Sciatic nerve (tissue), 2 donors: ENCODE measurements at regions not wholly inside any gene's neighbourhood (a gene's known extent, or its start where the extent isn't known, plus 50 kb on each side); places are given as distances from the start of the nearest gene placed in this dataset.
A peak's percentile ranks its signal among the peaks of the same experiment; 100 is the strongest.

Source experiments
- ATAC-seq: fragments of 200-7000 bp; cut with Tn5 transposase; one replicate; pipeline ENCODE4 v1.9.1; 2020; ENCODE audit warnings: mild to moderate bottlenecking, moderate library complexity
- DNase-seq: peaks from one replicate; pipeline ENCODE4 v3.0.0-alpha.2; 2020; ENCODE audit warnings: low spot score
- intact Hi-C: fragments of 100-400 bp; cut with DNase I; formaldehyde crosslinking; loops from one replicate; pipeline ENCODE4 v1.14.2; 2022
- donor health status: DM: no; HTN: no; CAD: no.
- donor health status: DM: no; HTN: no; CAD: no.

DNA sequence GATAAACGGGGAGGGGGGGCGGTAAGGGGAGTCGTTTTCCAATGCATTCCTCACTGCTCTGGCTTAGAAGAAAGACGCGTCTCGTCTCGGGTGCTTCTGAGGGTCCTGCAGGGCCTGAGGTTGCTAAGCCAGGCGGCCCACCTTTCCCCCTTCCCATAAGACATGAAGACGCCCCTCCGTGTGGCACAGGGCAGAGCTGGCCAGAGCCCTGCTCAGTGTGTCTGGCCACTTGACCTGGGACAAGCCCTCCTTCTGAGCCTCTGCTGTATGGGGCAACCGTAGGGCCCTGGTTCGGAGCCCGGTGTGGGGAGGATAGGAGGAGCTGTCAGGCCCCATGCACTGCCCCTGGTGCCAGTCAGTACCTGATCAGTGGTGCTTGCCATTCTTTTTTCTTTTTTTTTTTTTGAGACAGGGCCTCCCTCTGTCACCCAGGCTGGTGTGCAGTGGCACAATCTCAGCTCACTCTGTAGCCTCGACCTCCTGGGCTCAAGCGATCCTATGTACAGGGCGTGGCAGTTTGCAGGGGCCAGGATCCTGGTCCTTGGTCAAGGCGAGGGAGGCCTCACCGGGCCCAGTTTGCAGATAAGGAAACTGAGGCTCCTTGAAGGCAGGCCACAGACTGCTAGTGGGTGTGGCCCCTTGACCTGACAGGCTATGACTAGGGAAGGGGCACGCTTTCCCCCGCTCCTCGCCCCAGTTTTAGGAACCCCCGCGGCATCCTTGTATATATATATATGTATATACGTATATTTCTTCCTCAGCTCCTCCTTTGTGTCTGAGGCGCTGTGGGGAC lies 172.3 kb upstream of the IER5L start:
- DNase-seq, result no peak
- intact Hi-C loops, result no loop called here
- ATAC-seq, result no peak

DNA sequence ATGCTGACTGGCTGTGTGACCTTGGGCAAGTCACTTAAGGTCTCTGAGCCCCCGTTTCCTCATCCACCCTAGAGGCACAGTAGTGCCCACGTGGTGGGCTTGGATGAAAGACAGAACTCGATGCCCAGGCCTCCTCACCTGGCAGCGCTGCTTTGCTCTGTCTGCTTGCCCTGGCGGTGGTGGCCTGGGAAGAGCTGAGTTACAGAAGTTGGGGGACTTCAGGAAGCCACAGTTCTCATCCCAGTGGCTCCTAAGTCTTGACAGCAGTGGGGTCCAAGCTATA lies 171.5 kb upstream of the IER5L start:
- intact Hi-C loops, result no loop called here
- ATAC-seq (no peak), DNase-seq (no peak)

DNA sequence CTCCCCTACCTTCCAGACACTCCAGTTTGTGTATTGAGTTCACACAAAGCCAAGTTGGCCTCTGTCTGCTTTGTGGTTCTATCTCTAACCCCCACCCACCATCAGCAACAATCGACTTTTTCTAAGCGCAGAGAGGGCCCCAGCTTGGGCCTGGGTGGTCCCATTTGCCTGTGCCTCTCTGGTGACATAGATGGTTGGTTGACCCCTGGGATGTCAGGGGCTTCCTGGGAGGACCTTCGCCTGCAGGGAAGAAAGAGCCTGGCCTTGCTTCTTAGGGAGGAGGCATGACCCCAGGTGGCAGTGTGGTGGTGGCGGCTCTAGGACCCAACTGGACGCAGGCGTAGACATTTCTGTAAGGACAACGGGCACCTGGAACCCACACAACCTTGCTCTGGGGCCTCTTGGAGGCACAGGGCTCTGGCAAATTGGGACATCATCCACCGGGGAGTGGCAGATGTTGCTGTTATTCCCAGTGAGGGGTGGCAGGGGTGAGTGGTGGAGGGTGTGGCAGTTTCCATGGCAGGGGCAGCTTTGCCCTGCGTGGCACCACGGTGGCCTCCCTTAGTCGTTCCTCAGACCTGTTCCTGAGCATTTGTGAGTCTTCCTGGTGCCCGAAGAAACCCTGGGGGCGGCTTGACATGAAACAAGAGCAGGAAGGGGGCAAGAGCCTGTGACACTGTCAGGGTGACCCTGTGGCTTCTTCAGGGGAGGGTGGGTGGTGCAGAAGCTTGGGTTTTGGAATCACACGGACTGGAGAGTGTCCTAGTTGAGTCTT lies 171.0 kb upstream of the IER5L start:
- ATAC-seq (no peak), DNase-seq (no peak)
- intact Hi-C loops, result no loop called here

DNA sequence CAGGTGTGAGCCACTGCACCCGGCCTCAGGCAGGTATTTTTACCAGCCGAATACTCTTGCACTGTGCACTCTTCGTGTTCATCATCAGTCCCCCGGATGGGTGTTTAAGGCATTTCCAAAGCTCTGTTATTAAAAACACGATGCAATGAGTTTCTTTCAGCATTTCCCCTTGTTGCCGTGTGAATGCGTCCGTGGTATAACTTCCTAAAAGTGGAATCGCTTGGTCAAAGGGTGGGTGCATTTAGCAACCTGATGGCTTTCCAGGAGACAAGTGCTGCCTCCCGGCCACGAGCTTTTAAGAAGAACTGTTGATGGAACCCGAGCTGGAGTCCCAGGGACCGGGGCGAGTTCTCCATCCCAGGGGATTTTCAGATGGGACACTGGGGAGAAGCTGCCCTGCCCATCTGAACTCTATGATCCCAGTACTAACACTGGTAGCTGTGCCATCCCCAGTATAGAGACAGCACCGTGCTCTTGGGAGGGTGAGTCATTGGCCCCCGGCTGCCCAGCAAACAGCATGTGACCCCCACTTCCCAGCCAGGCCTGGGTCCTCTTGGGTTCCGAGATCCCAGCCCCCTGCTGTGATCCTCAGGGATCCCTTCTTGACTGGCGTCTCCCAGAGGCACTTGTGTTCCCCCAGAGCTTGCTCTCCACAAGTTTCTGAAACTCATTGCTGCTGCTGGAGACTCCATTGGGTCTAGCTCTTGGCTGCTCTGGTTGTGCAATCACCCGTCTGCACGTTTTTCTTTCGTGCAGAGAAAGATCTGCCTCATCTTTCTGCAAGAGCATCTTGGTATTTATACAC lies 169.5 kb upstream of the IER5L start:
- intact Hi-C loops, result no loop called here
- DNase-seq, result no peak
- ATAC-seq, result no peak

DNA sequence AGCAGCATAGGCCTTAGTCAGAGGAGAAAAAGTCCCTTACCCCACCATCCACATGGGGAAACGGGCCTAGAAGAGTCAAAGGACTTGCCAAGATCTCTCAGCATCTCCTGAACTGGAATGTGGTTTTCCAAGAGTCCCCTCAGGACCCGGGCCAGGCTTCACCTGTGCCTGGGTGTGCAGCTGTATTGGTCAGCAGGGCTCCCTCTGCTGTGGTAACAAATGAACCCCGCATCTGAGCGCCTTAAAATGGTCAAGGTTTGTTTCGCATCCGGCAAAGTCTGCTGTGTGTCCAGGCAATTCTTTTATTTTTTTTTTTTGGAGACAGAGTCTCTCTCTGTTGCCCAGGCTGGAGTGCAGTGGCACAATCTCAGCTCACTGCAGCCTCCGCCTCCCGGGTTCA lies 168.0 kb upstream of the IER5L start:
- intact Hi-C loops, result no loop called here
- no peak for DNase-seq
- ATAC-seq, result no peak

DNA sequence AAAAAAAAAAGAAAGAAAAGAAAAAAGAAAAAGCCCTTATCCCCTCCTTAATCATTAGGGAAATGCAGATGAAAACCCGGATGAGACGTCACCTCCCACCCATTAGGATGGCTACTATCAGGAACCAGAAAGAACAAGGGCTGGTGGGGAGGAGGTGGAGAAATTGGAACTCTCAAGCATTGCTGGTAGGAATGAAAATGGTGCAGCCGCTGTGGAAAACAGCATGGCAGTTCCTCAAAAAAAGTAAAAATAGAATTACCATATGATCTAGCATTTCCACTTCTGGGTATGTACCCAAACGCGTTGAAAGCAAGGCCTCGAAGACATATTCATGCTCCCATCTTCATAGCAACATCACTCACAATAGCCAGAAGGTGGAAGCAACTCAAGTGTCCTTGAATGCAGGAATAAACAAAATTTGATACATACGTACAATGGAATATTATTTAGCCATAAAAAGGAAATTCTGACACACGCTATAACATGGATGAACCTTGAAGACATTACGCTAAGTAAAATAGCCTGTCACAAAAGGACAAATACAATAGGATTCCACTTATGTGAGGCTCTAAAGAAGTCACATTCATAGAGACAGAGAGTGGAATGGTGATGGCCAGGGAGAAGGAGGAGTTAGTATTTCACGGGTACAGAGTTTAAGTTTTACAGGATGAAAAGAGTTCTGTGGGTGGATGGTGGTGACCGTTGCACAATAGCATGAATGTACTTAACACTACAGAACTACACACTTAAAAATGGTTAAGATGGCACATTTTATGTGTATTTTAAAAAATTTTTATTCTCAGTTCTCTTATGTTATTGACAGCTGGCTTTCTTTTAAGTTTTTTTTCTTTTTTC lies 166.8 kb upstream of the IER5L start:
- ATAC-seq (peak; percentile 11), DNase-seq (no peak)
- intact Hi-C loops, result no loop called here

DNA sequence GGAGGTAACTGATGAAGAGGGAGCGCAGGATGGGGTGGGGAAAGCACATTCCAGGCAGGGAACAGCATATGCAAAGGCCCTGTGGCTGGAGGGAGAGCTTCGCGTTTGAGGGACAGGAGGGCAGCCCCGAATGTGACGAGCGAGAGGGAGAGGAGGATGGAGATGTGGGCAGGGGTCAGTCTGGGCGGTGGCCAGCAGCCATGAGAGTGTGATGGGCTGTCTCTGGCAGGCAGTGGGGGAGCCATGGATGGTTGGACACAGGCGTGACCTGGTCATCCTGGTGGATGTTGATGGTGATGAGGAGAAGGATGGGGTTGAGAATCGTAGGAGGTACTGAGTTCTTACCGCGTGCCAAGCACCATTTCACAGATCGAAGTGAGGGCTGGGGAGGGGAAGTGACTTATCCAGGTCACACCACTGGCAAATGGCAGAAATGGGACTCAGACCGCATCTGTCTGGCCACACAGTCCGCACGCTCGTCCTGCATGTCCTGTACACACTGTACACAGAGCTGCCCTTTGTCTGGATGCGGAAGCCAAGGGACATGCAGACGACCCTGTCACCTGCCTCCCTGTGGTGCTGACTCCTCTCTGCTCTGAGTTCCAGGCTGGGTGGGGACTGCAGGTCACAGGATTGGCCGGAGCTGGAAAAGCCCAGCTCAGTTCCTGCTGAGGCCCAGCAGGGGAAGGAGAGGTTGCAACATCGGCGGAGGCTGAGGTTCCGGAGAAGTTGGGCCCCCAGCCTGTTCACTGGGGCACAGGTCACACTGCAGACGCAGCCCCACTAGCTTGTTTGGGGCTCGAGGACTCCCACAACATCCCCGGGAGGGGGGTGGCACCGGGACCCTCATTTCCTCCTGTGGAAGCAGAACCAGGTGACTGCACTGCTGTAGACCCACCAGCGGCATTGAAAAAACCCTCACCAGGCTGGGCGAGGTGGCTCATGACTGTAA lies 165.6 kb upstream of the IER5L start:
- no peak for DNase-seq
- peak; percentile 80 for ATAC-seq
- intact Hi-C loops, result no loop called here

DNA sequence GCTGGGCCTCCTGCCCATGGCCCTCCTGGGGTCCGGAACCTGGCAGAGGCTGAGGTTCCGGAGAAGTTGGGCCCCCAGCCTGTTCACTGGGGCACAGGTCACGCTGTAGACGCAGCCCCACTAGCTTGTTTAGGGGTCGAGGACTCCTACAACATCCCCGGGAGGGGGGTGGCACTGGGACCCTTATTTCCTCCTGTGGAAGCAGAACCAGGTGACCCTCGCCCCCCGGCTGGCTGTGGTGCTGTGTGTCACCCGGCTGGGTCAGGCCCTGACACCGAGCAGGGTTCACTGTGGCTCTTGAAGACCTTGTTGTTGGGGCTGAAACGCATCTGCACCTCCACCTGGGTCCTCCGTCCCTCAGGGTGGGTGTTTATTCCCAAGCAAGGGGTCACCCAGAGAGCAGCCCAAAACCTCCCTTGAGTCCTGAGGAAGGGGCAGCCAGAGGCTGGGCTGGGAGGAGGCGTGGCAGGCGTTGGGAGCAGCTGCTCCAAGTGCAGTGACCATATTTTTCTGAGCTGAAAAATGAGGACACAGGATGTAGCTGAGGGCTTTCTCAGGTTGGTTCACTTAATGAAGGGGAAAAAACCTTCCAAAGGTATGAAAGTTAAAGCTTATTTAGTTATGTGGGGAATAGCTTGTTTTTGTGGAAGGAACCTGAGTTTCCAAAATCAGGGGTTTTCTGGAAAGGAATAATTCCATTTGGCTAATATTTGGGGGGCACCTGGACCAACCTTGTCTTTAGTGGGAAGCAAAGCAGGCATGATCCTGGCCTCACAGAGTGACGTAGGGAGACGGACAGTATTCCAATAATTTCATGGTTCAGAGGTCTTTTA lies 164.7 kb upstream of the IER5L start:
- no peak for DNase-seq
- no peak for ATAC-seq
- intact Hi-C loops, result no loop called here

DNA sequence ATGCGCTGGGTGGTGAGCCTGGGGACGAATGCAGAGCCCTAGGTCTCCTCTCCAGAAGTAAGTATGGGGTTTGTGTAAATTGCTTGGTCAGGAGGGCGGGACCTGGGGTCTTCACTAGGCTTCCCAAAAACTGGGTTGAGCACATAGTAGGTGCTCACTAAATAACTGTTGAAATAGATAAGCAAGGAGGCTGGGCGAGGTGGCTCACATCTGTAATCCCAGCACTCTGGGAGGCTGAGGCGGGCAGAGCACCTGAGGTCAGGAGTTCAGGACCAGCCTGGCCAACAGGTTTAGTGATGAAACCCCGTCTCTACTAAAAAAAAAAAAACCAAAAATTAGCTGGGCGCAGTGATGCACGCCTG lies 163.9 kb upstream of the IER5L start:
- DNase-seq, result no peak
- intact Hi-C loops, result no loop called here

DNA sequence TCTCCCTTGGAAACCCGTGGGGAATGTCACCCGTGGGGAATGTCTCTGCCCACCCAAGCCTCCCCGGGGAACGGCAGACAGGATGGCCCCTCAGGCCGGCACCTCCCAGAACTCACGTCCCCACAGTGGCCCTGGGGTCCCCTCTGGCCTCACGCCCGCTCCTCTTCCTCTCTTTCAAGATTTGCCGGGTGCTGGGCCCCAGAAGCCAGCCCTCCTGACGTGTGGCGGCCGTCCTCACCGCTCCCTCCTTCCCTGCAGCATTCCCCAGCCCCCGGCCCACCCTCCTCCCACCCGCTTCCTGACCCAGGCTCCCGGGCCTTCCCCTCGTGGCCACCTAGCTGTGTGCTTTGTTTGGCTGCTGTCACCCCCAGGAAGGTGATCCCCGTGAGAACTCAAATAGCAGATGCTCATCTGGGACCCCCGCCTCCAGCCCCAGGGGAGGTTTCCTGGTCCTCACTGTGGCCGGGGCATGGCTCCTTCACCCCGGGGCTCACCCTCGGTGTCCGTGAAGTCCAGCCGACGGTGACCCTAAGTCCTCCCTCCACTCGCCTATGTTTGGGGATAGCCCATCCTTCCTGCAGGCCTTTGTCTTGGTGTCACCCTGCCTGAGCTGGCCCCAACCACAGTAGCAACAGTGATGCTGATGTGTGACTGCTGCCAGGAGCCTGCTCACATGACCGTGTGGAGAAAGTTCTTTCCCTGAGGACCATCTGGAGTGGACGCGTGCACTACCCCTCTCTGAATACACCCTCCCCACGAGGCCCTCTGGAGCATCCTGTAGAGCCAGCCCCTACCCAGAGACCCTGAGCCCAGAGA lies 163.3 kb upstream of the IER5L start:
- ATAC-seq, result peak; percentile 58
- no peak for DNase-seq
- intact Hi-C loops, result no loop called here

More for the DNA sequence above, 163.9 kb upstream of the IER5L start:
- ATAC-seq, result no peak

DNA sequence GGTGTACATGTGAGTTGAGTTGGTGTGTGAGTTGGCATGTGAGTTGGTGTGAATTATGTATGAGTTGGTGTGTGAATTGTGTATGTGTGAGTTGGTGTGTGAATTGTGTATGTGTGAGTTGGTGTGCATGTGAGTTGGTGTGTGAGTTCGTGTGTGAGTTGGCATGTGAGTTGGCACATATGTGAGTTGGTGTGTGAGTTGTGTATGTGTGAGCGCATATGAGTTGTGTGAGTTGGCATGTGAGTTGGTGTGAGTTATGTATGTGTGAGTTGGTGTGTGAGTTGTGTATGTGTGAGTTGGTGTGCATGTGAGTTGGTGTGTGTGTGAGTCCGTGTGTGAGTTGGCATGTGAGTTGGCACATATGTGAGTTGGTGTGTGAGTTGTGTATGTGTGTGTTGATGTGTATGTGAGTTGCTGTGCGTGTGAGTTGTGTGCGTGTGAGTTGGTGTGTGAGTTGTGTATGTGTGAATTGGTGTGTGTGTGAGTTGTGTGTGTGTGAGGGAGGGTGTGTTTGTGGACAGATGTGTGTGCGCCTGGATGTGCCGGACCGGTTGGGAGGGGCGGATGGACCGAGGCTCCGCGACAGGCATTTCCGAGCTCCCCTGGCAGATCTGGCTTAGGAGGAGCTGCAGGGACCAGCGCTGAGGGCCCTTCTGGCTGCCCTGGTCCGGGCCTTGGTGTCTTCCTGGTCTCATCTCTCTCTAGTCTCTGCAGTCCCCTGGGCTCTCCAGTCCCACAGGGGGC lies 162.5 kb upstream of the IER5L start:
- no peak for ATAC-seq

DNA sequence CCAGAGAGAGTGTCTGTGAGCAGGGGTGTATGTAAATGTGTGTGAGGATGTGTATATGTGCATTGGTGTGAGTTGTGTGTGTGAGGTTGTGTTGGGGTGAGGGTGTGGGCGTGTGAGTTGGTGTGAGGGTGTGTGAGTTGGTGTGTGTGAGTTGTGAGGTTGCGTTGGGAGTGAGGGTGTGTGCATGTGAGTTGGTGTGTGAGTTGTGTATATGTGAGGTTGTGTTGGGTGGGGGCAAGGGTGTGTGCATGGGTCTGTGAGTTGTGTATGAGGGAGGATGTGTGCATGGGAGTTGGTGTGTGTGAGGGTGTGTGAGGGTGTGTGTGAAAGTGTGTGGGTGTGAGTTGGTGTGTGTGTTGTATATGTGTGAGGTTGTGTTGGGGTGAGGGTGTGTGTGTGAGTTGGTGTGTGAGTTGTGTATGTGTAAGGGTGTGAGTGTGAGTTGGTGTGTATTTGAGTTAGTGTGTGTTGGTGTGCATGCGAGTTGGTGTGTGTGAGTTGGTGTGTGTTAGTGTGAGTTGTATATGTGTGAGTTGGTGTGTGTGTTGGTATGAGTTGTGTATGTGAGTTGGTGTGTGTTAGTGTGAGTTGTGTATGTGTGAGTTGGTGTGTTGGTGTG lies 161.6 kb upstream of the IER5L start:
- intact Hi-C loops, result loop anchor here (10.0 kb wide), 1 partner anchor 165 kb away; the partner anchor contains the start of gene IER5L
- ATAC-seq, result no peak

More for the DNA sequence above, 162.5 kb upstream of the IER5L start:
- no peak for DNase-seq
- intact Hi-C loops, result no loop called here

DNA sequence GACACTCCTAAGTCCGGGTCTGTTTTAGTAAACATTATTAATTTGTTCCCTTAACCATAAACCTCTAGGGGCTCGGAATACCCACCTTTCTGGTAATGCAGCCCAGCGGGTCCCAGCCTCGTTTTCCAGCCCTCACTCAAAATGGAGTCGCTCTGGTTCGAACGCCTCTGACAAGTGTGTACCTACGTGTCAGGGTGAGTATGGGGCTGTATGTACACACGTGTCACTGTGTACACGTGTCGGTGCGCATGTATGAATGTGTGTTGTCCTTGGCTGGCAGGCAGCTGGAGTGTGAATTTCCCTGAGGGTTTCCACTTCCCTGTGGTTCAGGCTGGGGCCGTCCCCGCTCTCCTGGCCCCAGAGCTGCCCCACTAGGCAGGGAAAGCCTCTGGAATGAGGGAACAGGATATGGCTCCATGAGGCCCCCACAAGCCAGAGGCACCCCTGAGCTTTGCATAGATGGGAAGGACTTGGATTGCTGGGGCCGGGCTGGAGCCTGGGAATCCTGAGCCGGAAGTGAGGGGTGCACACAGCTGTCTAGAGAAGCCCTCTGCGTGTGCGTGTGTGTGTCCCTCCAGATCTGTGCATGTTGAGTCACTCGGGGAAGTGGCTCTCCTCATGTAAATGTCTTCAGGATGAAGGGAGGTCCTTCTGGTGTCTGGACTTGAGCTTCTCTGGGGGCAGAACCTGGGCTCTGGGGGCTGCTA lies 160.8 kb upstream of the IER5L start:
- intact Hi-C loops, result loop anchor here (10.0 kb wide), 1 partner anchor 164 kb away; the partner anchor contains the start of gene IER5L
- no peak for ATAC-seq
- DNase-seq, result no peak

More for the DNA sequence above, 161.6 kb upstream of the IER5L start:
- no peak for DNase-seq

DNA sequence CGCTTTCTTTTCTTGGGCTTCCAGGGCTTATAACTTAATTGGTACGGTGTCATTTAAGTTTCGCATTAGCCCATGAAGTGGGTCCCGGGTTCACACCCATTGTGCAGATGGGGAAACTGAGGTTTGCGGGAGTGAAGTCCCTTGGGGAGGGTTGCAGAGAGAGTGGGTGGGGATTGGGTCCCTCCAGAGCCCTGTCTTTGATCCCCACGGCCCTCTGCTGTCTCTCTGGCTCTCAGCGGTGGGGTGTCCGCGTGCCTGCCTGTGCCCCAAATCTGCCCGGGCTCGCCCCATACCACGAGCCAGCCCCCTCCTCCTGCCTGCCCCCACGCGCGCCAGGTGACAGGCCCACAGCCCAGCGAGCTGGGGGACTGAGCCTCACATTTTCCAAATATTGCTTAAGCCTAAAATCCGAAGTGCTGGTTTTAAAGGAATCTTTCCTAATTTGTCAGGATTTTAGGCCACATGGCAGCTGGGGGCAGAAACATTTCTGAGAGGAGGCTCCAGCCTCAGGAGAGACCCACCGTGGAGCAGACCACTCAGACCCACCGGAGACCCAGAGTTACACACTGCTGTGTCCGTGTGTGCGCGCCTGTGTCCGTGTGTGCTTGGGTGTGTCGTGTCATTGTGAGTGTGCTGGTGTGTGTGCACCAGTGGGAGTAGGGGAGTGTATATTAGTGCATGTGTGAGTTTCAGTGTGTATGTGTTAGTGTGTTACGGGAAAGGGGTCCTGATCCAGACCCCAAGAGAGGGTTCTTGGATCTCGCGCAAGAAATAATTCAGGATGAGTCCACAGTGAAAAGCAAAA lies 159.5 kb upstream of the IER5L start:
- intact Hi-C loops, result loop anchor here (10.0 kb wide), 1 partner anchor 163 kb away; the partner anchor contains the start of gene IER5L
- ATAC-seq (no peak), DNase-seq (no peak)
